ENCODE measurements at regions not wholly inside any gene's neighbourhood (a gene's known extent, or its start where the extent isn't known, plus 50 kb on each side); places are given as distances from the start of the nearest gene placed in this dataset.

- TF ChIP-seq CTCF (CRISPR knock-in tag; IDR thresholded peaks at IDR 0.05) = no peak
- TF ChIP-seq SP1 (IDR thresholded peaks at IDR 0.05) = no peak
- TF ChIP-seq SP1 (CRISPR knock-in tag; IDR thresholded peaks at IDR 0.05) = no peak
- TF ChIP-seq FOXJ3 (CRISPR knock-in tag; IDR thresholded peaks at IDR 0.05; ENCODE audit: borderline replicate concordance) = no peak
- TF ChIP-seq ELF1 (CRISPR knock-in tag; IDR thresholded peaks at IDR 0.05) = no peak
- no peak for TF ChIP-seq GABPA (IDR thresholded peaks at IDR 0.05; ENCODE audit: low read depth, low read length)
- TF ChIP-seq GABPA (CRISPR knock-in tag; IDR thresholded peaks at IDR 0.05; ENCODE audit: low read depth) = no peak
- no peak for TF ChIP-seq SMAD3 (CRISPR knock-in tag; IDR thresholded peaks at IDR 0.05)
- TF ChIP-seq TRIM24 (CRISPR knock-in tag; IDR thresholded peaks at IDR 0.05) = no peak
Observed at GRCh38 chr13:64551755-64552154, 2678.4 kb downstream of the PCDH9 start.
